ENCODE measurements at regions not wholly inside any gene's neighbourhood (a gene's known extent, or its start where the extent isn't known, plus 50 kb on each side); places are given as distances from the start of the nearest gene placed in this dataset.
"Not testable (repeated sequence)": the region's sequence is repeated elsewhere in the genome, so short reads cannot be mapped to it uniquely, and the experiment has no call there.

DNA sequence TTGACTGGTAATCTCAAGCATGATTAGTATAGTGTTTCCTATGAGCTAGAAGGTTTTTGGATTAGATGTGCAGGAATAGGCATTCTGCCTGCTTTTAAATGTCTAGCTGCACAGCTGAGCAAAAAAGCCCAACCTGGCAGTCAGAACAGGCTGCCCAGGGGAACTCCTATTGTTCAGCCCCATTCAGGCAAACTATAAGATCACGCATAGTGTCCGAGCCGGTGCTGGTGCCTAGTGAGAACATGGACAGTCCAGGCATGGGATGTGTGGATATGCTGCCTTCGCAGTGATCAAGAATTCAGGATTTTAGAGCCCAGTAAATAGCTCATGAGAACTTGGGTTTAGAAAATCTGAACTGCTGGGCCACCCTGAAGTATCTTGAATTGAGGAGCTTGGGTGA lies 348.8 kb downstream of the UTRN start:
- FAIRE-seq = no peak

DNA sequence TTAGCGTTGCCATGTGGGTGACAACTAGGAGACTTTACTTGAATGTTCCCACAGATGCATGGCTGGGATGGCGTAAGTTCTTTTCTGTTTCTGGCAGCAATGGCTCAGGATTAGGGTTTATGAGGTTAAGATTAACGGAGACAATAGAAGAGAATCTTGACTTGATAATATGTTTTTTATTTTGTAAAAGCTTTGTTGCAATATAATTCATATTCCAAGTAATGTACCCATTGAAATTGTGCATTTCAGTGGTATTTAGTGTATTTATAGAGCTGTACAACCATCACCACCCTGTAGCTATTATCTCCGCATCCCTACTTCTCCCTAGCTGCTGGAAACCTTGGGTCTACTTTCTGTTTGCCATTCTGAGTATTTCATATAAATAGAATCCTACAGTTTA lies 349.2 kb downstream of the UTRN start:
- FAIRE-seq = no peak

DNA sequence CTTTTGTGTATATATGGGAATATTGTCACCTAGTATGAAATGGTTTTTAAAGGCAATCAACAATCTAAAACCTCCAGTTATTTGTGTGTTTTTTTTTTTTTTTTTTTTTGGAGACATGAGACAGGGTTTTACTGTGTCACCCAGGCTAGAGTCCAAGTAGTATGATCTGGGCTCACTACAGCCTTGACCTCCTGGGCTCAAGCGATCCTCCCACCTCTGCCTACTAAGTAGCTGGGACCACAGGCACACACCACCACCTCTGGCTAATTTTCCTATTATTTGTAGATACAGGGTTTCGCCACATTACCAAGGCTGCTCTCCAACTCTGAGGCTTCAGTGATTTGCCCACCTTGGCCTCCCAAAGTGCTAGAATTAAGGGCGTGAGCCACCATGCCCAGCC lies 349.9 kb downstream of the UTRN start:
- FAIRE-seq = no peak

DNA sequence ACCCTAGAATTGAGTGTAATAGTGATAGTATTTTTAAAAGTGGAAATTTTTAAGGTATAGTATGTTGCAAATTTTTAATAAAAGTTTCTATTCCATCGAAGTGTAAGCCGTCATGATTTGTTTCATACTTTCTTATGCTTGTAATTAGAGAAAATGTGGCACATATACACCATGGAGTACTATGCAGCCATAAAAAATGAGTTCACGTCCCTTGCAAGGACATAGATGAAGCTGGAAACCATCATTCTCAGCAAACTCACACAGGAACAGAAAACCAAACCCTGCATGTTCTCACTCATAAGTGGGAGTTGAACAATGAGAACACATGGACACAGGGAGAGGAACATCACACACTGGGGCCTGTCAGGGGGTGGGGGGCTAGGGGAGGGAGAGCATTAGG lies 350.9 kb downstream of the UTRN start:
- FAIRE-seq = not testable (repeated sequence)

DNA sequence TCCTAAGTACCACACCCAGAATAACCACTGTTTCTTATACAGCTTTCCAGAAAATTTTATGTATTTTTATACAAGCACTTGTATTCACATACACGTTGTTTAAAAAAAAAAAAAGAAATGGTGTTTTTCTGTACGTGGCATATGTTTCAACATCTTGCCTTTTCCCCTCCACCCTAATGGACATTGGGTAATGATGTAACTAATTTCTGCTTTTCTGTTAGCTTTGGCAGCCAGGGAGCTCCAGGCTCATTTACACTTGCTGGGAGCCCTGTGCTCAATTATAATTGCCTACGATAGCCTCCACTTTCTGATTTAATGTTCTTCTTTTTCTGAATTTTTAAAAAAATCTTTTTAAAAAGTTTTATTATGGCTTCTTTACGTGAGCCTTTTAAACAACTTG lies 352.4 kb downstream of the UTRN start:
- FAIRE-seq = no peak

DNA sequence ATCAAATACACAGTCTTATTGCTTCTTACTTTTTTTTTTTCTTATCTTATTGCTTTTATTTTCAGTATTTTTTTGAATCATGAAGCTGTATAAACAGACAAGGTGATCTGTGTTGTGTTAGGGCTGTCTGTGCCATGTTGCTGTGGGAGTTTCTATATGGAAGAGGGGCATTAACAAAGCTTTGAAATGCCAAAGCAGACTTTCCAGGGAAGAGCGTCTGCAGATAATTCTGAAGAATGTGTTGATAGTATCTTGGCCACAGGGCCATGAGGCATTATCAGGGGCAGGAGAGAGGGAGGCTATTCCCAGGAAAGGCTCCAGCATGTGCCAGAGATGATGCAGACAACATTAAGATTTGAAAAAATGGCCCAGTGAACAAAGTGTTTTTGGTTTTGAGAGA lies 354.5 kb downstream of the UTRN start:
- no peak for FAIRE-seq

DNA sequence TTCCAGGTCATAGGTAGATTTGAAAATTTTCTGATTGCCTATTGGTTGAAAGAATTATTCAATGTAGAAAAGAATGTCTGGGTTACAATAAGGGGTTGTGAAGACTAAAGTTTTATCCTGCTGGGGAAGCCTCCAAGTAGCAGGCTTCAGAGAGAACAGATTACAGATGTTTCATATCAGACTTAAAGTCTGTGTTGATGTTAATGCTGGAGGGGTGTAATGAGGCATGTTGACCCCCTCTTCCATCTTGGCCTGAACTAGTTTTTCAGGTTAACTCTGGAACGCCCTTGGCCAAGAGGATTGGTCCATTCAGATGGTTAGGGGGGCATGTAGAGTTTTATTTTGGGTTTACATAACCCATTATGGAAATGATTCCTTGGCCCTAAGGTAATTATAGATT lies 356.2 kb downstream of the UTRN start:
- FAIRE-seq = no peak

DNA sequence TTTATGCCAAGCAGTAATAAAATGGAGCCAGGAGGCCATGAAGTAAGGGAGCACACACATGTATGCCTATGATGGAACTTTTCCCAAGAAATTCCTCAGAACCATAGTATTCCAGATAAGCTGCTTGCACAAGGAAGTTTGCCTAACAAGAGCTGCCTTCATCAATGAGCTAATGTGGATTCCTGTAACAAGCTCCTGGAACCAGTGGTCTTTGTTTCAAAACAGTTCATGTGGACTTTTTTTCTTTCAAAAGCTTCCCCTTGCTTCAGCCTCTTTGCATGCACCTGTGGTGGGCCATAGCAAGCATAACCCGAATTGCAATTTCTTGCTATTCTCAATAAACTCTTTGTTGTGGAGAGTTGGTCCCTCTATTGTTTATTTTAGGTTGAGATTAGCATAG lies 359.6 kb downstream of the UTRN start:
- no peak for FAIRE-seq

DNA sequence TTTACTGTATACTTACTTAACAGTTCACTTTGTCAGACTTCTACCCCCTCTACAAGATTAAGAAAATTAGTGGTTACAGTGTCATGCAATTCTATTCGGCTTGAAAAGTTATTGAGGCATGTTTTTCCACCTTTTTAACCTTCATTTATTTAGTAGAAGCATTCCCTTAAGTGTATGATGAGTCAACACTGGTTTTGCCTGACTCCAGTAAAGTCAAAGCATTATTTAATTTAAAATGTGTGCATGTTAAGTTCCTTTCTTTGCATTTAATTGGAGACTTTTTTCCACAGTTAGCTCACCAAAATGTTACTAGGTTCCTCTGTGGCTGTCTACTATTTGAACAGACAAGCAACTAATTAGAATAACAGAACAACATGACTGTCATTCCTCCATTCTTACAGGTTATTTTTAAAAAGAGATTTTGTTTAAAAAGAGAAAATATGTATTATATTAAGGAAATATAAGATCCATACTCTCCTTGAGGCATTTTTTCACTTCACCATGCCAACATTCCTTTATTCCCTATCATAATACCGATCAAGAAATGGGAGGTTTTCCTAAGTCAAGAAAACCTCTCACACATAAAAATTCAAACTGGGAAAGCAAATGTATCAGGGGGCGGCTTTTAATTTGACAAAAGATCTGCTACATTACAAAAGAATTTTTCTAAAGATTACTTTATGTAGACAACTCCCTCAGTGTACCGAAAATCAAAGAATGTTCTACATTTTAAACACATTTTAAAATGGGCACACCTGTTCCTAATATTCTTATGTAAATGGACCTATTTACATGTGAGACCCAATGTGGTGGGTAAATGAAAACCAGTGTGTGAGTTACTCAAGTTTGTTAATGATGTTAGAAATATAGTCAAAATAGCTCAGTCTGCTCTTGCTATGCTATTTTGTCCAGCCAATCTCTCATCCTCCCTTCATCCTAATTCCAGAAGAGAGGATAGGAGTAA lies 361.2 kb downstream of the UTRN start:
- FAIRE-seq = no peak

DNA sequence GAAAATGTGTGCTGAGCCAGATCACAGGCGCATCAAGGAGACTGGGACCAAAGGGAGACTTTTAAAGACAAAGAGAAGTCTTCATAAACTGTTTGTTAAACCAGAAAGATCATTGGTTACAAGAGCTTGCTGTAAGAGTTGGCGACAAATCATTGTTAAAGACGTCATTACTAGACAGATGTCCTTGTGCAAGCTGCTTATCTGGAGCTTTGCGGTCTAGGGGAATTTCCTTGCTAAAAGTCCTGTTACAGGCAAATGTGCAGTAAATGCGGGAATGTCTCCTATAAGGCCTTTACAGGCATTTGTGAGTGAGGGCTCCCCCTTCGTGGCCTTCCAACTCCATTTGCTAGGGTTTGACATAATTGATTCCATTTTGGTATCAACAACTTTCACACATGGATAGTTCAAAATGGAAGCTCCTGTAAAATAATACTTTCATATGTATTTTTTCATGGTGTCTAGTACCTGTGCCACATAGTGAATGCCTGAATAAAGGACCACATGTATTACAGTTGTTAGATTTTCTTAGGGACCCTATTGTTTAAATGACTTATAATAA lies 362.4 kb downstream of the UTRN start:
- FAIRE-seq = no peak

DNA sequence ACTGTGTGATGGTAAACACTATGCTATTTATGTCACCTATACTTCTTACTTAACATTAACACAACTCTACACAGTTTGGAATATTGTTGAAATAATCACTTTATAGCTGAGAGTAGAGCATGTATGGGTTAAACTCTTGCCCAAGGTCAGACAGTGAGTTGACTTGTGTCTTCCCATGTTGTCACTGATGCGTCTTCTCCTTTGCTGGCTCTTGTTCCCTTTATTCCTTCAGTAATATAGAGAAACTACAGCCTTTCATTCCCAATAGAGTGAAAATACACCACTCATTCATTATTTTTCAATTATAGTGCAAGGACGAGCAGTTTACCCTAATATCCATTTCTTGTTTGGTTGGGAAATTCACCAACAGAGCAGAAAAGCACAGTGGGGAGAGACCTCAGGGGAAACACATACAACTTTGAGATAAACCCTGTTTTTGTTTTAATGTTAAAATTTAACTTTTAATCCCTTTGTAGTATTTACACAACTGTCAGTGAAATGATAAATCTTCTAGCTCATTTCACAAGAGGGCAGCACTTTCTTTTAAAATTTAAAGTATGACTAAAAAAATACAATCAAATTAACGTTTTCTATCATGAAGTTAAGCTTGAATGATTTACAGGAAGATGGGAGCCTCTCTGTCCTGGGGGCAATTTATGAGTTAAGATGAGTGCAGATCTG lies 363.0 kb downstream of the UTRN start:
- no peak for FAIRE-seq

DNA sequence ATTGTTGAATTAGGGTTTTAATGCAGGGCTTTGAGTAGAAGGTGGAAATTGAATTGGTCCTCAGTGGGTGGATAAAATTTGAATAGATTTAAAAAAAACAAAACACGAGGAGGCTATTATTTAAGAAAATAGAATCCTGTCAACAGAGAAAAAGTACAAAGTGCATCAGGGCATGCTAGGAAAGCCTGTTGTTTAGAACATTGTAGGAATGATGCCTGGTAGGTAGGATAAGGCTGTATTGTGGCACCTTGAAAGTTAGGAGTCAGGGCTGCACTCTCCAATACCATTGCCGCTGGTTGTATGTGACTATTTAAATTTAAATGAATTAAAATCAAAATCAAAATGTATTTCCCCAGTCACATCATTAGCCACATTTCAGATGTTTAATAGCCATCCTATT lies 363.9 kb downstream of the UTRN start:
- no peak for FAIRE-seq

DNA sequence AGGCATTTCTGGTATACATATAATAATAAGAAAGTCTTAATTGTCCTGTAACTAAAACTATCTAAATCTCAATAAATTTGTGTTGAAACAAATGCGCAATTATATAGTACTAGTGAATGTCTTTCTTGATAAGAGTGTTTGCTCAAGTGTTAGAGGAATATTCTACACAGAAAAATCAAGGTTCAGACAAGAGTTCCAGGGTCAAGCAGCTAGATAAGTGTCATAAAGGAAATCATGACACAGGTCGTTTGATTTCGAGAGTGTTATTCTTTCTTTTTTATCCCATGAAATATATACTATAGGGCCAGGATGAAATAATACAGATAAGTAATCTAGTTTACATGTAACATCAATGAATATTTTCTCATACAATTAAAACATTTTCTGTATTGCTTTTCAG lies 366.1 kb downstream of the UTRN start:
- FAIRE-seq = no peak

DNA sequence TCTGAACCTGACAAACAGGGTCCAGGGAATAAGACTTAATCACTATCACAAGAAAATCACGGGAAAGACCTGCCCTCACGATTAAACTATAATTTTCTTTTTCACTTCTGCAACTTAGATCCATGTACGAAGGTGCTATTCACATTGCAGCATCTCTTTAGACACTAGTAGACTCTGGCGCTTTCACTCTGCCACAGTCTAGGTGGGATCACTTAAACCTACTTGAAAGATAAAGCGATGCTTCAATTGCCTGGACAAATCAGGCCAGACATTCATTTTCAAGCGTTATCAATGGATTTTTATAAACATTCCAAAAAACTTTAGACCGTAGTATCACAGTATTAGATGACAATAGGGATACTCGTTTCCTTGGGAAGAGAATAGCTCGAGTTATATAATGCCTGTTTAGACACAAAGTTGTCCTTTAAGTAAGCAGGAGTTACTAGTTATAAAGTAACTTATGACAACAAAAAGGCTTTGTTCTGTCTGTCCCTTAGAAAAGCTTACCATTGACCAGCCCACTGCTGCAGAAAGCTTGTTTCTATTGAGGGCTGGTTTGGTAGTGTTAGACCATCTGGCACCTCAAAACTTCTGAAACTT lies 367.3 kb downstream of the UTRN start:
- no peak for FAIRE-seq

DNA sequence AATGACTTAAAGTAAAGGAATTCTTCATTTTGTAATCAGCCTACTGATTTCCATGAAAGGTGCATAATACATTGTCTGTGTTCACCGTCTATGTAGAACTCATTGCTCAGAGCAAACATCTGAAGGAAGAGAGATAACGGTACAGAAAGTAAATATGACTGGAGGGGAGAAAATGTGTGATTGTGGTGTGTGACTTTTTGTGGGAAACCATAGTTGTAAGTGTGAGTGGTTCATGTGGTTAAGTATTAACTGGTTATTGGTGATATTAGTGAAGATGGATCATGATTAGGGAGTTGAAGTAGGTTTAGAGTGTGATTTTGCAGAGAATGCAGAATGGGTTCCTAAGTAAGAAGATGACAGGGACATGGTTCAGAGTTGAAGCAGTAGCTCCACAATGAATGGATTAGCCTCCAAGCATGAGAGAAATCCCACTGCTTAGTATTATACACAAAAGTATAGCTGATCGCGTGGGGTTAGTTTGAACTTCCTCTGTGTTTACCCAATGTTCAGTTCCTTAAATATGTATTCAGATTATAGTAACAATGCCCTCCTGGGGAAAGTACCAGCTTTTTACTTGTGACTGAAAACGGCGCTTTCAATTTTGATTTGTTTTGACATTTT lies 368.9 kb downstream of the UTRN start:
- no peak for FAIRE-seq

DNA sequence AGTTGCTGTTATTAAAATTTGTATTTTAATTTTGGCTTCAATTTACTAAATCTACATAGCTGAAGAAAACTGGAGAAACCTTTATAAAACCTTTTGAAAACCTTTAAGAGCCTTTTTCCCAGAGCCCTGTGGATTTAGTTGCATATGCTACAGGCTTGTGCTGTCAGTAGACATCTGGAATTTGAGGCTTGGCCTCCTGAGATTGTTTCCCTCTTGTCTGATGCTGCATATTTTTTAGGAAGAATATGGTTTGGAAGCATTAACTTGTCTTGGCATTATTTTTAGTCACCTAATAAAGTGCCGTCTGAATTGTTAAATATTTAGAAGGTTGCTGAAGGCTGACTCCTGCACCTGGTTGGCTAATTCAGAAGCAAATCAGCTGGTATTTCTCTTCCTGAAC lies 369.4 kb downstream of the UTRN start:
- FAIRE-seq = no peak

DNA sequence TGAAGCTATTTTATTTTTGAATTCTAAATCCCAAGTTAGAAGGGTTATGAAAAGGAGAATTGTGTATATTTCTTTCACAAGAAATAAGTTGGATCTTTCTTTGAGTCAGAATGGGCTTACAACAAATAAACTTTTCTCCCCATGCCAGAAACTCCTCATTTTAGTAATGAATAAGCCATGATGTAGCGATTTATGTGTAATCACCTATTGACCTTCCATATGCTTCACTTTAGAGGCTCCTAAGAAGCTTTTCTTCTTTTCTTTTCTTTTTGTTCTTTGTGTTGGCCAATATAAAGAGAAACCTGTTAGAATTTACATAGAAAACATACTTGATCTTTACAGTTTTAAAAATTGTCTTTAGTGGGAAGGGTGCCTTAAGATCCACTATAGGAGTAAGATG lies 370.2 kb downstream of the UTRN start:
- FAIRE-seq = no peak

DNA sequence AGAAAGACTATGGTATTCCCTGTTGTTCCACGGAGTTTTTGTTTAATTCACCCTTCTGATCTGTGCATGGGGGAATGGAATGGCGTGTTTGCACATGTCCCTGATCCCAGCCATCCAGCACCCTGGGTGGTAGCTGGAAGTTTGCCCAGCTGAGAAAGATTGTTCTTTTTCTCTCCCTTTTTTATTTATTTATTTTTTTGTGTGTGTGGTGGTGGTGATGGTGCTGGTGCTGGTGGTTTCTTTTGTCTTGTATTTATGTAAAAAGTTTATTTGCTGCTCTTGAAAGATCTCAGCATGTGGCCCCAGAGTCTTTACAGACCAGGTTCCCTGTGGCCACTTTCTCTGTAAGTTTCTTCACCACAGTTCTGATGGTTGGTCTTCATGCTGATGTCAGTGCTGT lies 372.6 kb downstream of the UTRN start:
- FAIRE-seq = no peak

DNA sequence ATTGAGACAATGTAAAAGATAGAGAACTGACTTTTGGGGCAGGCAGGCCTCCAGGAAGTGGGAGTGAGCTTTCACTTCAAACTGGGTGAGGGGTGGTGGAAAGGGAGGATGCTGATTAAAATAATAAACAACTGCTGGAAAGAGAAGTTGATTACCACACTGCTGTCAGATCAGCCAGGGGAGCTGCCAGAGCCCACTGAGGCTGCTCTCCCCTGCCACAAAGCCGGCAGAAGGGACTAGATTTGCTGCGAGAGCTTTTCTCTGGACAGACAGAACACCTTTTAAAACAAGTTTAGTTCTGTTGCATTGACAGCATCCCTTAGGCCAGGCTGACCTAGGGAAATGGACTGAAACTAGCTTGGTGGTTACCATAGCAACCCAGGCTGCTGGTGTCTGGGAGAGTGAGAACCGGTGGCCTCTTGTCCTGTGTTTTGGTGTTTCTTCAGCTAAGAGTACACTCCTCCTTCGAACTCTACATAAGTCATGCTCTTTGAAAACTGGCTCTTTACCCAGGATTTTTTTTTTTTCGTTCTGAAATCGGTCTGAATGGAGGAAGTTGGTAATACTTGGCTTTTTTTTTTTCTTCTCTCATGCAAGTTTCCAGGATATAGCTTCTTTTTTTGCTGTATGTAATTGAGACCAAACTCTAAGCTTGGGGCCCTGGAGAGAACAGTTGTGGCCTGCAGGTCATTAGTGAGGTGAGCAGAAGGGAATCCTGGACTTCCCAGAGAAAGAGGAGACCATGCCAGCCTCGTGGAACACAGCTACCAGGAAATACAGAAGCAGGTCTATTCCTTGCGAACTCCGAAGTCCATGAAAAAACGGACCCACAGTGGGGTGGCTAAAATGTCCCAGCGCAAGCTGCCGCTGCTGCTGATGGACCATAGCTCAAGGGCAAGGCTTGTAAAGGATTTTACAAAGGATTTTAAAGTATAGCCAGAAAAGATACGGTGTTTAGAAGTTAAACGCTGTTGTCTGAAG lies 374.4 kb downstream of the UTRN start:
- no peak for FAIRE-seq

DNA sequence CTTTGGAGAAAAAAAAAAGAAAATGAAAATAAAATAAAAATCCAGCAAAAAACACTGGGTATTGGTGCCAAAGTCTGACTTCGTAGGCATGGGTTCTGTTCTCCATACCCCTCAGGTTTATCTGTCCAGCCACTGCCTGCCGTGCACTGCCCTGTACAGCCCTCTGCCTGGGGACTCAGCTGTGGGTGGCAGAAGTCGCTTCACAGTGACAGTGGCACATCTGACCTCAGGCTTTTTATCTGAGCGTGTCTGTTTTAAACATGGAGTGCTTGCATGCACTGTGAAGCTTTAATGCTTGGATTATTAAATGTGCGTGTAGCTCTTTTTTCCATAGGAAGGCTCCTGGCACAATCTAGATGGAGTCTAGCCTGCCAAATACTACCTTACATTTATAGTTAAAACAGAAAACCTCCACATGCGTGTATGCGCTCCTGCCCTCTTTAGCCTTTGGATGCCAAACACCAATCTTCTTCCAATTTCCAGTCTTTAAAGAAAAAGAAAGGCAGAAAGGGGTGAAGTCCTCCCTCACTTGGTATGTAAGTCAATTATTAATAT lies 375.5 kb downstream of the UTRN start:
- no peak for FAIRE-seq

DNA sequence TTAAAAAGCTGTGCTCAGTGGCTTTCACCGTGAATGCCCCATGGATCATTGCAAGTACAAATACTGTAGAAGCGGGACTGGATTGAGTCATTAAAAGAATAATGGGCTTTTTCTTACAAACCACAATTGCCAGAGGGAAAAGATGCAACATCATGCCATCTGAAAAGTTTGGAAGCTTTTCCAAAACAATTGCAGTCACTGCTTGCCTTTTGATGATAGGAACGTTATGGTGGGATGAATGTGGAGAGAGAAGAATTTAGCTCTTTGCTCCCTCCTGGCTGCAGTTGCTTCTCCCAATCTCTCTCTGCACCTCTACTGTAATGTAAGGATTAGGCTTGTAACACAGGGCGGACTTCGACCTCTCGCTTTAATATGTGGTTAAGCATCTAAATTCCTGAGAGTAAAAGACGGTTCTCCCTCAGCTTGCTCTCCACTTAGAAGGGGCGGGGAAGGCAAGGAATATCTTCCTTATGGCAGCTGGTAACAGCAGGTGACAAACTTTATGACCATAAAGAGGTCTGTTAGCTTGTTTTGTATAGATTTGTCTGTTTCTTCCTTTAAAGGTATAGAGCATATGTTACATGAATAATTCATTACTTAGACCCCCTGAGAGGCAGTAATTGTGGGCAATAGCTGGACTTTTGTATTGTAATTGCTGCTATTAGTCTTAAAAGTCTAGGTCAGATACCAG lies 376.1 kb downstream of the UTRN start:
- no peak for FAIRE-seq
